DOHH2 (cell line): ENCODE measurements at regions not wholly inside any gene's neighbourhood (a gene's known extent, or its start where the extent isn't known, plus 50 kb on each side); places are given as distances from the start of the nearest gene placed in this dataset.

ENCODE experiments used
- CTCF ChIP-seq: fragments of 200-600 bp; sonication (generic); IDR thresholded peaks from one replicate; pipeline ENCODE4 v1.5.1; 2014; ENCODE audit warnings: antibody characterized with exemption, mild to moderate bottlenecking, low read depth, low read length; ENCODE audit not compliant: poor library complexity, severe bottlenecking
- EZH2phosphoT487 ChIP-seq: fragments of 200-600 bp; sonication (generic); IDR thresholded peaks from 2 replicates; pipeline ENCODE4 v1.6.1; 2017; ENCODE audit warnings: borderline replicate concordance, mild to moderate bottlenecking, antibody characterized with exemption, low read length, moderate library complexity, mixed read lengths

- no peak for TF ChIP-seq CTCF
- no peak for TF ChIP-seq EZH2phosphoT487
Measured at GRCh38 chr5:40315126-40315525, 364.6 kb upstream of the PTGER4 start.
